HG03558 (cell line): ENCODE measurements at regions not wholly inside any gene's neighbourhood (a gene's known extent, or its start where the extent isn't known, plus 50 kb on each side); places are given as distances from the start of the nearest gene placed in this dataset.
"Not testable (repeated sequence)": the region's sequence is repeated elsewhere in the genome, so short reads cannot be mapped to it uniquely, and the experiment has no call there.

ENCODE experiments used
- ATAC-seq: cut with Tn5 transposase; IDR thresholded peaks from one replicate; pipeline ENCODE4 v1.9.1; 2021; ENCODE audit warnings: moderate number of reproducible peaks; ENCODE audit not compliant: unreplicated experiment; ENCODE audit errors: extremely low read depth

DNA sequence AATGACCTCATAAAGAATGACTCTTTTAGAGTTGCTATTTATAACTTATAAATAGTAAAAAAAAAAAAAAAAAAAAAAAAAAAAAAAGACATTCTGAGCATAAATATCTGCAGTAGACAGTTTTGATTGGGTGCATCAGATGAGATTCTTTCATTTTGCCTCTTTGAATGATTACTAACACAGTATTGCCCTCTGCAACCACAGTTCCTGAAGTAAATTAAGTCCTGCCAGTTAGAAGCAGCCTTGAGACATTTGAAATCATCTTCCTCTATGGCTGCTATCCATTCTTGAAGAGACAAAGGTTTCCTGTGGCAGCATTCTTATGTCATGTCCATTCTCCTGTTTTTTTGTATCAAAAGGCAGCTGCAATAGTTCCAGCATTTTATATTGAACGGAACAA, 892.4 kb upstream of the MIR17HG start:
- no peak for ATAC-seq

DNA sequence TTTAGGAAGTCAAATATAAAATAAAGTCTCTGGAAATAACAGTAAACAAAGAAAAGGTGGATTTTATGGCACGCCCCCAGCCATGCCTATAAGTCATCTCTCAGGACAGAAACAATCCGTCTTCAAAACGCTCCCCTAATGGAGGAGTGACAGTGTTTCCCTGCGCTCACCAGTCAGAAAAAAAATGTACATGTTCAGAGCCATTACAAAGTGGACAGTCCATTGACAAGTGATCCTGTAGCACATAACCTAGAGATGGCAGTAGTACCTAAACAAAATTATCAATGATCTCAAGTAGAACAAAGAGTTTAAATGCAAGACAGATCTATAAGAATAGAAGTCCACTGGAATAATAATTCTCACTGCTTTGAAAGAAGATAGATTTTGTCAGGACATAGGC, 891.7 kb upstream of the MIR17HG start:
- ATAC-seq = no peak

DNA sequence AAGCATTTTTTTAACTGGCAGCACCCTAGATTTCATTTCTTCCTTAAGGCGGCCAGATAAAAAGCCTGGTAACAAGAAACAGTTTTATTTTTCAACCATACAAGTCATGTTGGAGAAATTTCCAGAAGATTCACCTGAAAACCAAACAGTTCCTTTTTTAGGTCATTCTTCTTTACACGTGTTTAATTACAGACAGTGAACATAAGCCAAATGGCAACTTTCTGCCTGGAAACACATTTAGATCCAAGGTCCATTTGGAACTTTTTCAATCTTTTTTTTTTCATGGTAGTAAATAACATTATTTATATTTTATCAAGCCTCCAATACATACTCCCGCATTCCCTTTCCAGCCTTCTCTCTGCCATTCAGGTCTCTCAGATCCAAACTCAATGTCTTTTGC, 886.1 kb upstream of the MIR17HG start:
- no peak for ATAC-seq

GRCh38 chr13:90477216-90477615, 870.3 kb upstream of the MIR17HG start:
- no peak for ATAC-seq

GRCh38 chr13:90483906-90484305, 863.6 kb upstream of the MIR17HG start:
- ATAC-seq = no peak

- ATAC-seq = no peak
Measured at GRCh38 chr13:90485436-90485835, 862.1 kb upstream of the MIR17HG start.

DNA sequence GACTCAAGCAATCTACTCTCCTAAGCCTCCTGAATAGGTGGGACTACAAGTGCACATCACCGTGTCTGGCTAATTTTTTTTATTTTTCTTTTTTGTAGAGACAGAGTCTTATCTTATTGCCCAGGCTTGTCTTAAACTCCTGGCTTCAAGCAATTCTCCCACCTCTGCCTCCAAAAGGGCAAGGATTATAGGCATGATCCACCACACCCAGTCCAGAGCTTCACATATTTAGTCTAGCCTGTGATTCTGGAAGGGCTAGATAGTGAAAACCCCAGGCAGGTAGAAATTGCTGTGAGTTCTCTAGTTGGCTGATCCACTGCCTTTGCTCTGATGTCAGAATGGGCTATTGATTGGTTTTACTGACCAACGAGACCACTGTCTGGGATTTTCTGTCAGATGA, 854.6 kb upstream of the MIR17HG start:
- ATAC-seq = no peak

DNA sequence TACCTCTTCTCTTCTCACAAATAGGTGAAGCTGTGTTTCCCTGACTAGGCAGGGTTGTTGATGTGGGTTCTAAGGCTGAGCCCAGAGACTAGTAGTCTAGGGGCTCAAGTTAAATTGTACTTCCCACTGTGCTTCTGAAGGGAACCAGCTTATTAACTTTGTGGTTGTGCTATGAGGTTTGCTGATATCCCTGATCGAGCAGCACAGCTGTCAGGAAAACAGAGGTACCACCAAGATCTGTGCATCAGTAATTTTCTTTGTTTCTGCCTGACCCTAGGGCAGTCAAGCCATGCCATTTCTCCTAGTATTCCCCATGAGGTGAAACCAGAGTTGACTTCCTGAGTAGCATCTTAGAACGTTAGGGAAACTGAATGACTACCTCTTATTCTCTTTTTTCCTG, 853.8 kb upstream of the MIR17HG start:
- ATAC-seq = no peak

DNA sequence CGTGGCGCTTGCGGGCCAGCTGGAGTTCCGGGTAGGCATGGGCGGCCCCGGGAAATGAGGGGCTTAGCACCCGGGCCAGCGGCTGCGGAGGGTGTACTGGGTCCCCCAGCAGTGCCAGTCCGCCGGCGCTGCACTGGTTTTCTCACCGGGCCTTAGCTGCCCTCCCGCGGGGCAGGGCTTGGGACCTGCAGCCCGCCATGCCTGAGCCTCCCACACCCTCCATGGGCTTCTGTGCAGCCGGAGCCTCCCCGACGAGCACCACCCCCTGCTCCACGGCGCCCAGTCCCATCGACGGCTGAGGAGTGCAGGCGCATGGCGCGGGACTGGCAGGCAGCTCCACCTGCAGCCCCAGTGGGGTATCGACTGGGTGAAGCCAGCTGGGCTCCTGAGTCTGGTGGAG, 852.6 kb upstream of the MIR17HG start:
- not testable (repeated sequence) for ATAC-seq

GRCh38 chr13:90498096-90498495, 849.4 kb upstream of the MIR17HG start:
- ATAC-seq = no peak

DNA sequence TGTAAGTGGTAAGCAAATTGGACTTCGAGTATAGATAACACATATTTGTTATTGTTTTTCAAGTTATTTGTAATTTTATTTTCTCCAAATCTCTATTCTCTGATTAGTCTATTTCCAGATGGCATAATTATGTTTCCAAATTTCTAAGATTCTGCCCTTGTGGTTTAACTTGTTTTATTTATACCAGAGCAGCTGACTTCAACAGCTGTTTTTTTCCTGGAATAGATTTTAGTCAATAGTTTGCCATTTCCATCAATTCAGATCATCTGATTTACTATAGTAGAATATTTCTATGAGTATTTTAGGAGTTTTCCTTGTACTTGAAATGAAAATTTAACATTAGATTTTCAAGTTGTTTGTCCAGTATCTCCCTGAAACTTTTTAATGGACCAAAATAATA, 848.7 kb upstream of the MIR17HG start:
- no peak for ATAC-seq

DNA sequence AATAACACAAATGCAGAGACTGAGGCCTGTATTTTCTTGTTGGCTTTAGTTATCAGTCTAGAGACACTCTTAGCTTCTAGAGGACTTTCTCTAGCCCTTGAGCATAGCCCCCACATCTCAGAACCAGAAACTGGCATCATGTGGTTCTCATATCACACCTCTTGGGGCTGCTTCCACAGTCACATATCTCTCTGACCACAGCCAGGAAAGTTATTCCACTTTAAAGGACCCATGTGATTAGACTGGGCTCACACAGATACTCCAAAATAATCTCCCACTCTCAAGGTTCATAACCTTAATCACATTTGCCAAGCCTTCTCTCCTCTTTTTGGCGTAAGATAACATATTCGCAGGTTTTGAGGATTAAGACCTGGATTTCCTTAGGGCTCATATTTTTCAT, 846.9 kb upstream of the MIR17HG start:
- no peak for ATAC-seq

DNA sequence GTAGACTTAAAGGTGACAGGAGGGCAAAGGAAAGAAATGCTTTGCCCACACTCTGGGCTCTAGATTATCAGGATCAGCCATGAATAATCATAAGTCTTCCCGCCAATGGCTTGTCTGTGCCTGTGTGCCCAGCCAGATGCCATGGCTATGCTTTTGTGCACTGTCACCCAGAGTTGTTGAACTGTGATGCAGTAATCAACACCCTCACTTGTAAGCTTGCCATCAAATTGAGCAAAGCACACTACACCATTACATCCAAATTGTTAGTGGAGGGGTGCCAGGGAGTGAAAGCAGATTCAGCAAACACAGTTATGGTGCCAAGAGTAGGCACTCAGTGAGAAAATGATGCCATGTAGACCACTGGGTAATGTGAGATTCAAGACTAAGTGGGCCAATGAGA, 845.3 kb upstream of the MIR17HG start:
- no peak for ATAC-seq

GRCh38 chr13:90502762-90503161, 844.7 kb upstream of the MIR17HG start:
- no peak for ATAC-seq

- no peak for ATAC-seq
Measured at GRCh38 chr13:90510319-90510718, 837.2 kb upstream of the MIR17HG start.

DNA sequence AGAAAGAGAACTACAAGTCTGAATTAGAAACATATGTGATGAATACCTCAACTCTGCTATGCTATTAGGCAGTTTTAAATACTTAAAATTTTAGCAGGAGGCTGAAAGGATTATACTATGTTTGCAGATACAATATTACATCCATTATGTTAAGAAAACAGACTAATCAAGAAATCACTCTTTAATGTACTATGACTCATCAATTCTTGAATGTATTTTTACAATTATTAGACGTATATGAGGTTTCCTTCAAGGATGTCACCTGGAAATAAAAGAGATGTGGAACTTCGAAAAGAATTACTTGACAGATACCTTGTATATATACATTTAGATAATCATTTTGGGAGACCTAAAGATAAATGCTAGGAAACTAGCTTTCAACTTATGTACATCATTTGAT, 835.6 kb upstream of the MIR17HG start:
- ATAC-seq = no peak

DNA sequence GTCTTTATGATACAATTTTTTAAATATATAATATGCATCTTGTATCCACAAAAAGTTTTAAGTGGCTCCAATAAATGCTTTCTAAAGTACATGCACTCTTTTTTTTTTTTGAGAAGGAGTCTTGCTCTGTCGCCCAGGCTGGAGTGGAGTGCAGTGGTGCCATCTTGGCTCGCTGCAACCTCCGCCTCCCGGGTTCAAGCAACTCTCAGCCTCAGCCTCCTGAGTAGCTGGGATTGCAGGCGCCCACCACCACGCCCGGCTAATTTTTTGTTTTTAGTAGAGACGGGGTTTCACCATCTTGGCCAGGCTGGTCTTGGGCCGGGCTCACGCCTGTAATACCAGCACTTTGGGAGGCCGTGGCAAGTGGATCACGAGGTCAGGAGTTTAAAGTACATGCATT, 832.8 kb upstream of the MIR17HG start:
- not testable (repeated sequence) for ATAC-seq

- ATAC-seq = no peak
Measured at GRCh38 chr13:90518417-90518816, 829.1 kb upstream of the MIR17HG start.

- no peak for ATAC-seq
Measured at GRCh38 chr13:90519157-90519556, 828.3 kb upstream of the MIR17HG start.

DNA sequence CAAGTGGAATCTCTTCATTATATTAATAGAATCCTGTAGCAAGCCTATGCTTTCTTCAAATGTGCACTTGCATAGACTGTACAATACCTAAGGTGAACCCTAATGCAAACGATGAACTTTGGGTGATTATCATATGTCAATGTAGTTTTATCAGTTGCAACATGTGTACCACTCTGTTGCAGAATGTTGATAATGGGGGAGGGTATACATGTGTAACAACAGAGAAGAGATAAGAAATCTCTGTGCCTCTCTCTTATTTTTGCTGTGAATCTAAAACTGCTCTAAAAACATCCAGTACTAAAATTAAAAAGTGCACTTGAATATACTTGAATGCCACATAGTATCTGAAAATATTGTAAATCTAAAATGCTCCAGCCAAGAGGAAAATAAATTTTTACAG, 820.8 kb upstream of the MIR17HG start:
- ATAC-seq = no peak

DNA sequence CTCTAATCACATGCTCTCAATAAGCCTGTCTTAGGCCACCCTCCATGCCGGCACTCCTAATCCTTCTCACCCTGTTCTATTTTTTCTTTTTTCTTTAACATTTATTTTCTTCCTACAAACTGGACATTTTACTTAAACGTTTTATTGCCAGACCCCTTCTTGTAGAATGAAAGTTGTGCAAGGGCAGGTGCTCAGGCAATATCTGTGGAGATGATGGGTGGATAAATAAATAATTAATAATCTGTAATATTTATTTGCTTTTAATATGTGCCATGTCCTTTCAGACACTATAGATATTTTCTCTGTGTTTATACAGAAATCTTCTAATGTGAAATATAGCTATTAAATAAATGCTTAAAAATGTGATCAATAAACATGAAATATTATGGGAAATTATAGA, 815.7 kb upstream of the MIR17HG start:
- ATAC-seq = no peak

- no peak for ATAC-seq
Measured at GRCh38 chr13:90532861-90533492, 814.5 kb upstream of the MIR17HG start.

DNA sequence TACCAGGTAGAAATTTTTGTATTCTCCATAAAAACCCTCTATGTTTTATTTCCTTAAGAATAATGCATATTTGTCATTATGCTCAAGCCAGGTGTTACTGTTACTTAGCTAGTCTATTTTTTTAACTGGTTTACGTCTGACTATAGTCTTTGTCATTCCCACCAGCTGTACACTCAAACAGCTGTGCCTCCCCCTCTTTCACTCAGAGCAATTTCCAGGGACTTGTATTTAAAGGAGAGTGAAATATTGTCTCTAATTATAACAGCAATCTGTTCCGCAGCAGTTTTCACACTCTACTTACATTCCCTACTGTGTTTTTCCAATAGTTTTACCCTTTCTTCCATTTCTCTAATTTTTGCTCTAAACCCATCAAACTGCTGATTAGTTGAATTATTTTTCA, 813.6 kb upstream of the MIR17HG start:
- no peak for ATAC-seq
